GM23338 (cell line): ENCODE measurements at regions not wholly inside any gene's neighbourhood (a gene's known extent, or its start where the extent isn't known, plus 50 kb on each side); places are given as distances from the start of the nearest gene placed in this dataset.

Source experiments
- ATAC-seq: fragments of 200-7000 bp; cut with Tn5 transposase; 3 replicates; pipeline ENCODE4 v1.9.1; 2020
- DNase-seq: peaks from one replicate; pipeline ENCODE4 v3.0.0-alpha.2; 2015; ENCODE audit warnings: low spot score
- H2AFZ ChIP-seq: fragments of 200-600 bp; sonication (generic); 2 replicates; pipeline ENCODE4 v1.8.0; 2016; ENCODE audit warnings: antibody characterized with exemption, mild to moderate bottlenecking, moderate library complexity
- H3F3A ChIP-seq: fragments of 200-600 bp; sonication (generic); replicated peaks from 2 replicates; pipeline ENCODE4 v1.8.0; 2017; ENCODE audit warnings: antibody characterized with exemption, mixed run types, low read depth
- H3K27ac ChIP-seq: fragments of 200-600 bp; sonication (generic); 2 replicates; pipeline ENCODE4 v1.6.1; 2016; ENCODE audit warnings: low read depth
- H3K27me3 ChIP-seq: fragments of 200-600 bp; sonication (generic); 2 replicates; pipeline ENCODE4 v1.8.0; 2016; ENCODE audit warnings: mild to moderate bottlenecking, mixed run types, moderate library complexity; ENCODE audit not compliant: insufficient read depth
- H3K36me3 ChIP-seq: fragments of 200-600 bp; sonication (generic); 2 replicates; pipeline ENCODE4 v1.8.0; 2016; ENCODE audit warnings: mild to moderate bottlenecking; ENCODE audit not compliant: insufficient read depth
- H3K4me1 ChIP-seq: fragments of 200-600 bp; sonication (generic); 2 replicates; pipeline ENCODE4 v1.8.0; 2016; ENCODE audit warnings: mild to moderate bottlenecking, moderate library complexity; ENCODE audit not compliant: insufficient read depth
- H3K4me2 ChIP-seq: fragments of 200-600 bp; sonication (generic); 2 replicates; pipeline ENCODE4 v1.7.1; 2017; ENCODE audit warnings: mixed run types
- H3K4me3 ChIP-seq: fragments of 200-600 bp; sonication (generic); 2 replicates; pipeline ENCODE4 v1.6.1; 2016; ENCODE audit warnings: mixed run types
- H3K79me2 ChIP-seq: fragments of 200-600 bp; sonication (generic); replicated peaks from 2 replicates; pipeline ENCODE4 v1.8.0; 2017; ENCODE audit warnings: mild to moderate bottlenecking; ENCODE audit not compliant: insufficient read depth
- H3K9me2 ChIP-seq: fragments of 200-600 bp; sonication (generic); 2 replicates; pipeline ENCODE4 v1.8.0; 2017; ENCODE audit not compliant: insufficient read depth
- H4K20me1 ChIP-seq: fragments of 200-600 bp; sonication (generic); replicated peaks from 2 replicates; pipeline ENCODE4 v1.8.0; 2017; ENCODE audit warnings: mild to moderate bottlenecking; ENCODE audit not compliant: insufficient read depth
- H3K27ac Mint-ChIP-seq: 2 replicates; pipeline ENCODE4 v1.8.0; 2020; ENCODE audit warnings: inconsistent platforms, mild to moderate bottlenecking, moderate library complexity, mixed read lengths
- H3K27me3 Mint-ChIP-seq: 3 replicates; pipeline ENCODE4 v1.8.0; 2022; ENCODE audit warnings: low read depth, mild to moderate bottlenecking, moderate library complexity, mixed read lengths, inconsistent platforms; ENCODE audit not compliant: insufficient read depth, poor library complexity
- H3K36me3 Mint-ChIP-seq: 3 replicates; pipeline ENCODE4 v1.8.0; 2021; ENCODE audit warnings: low read depth, mild to moderate bottlenecking, inconsistent platforms, moderate library complexity, mixed read lengths
- H3K4me1 Mint-ChIP-seq: 3 replicates; pipeline ENCODE4 v1.8.0; 2020; ENCODE audit warnings: mild to moderate bottlenecking, inconsistent platforms, mixed read lengths
- H3K4me3 Mint-ChIP-seq: 3 replicates; pipeline ENCODE4 v1.8.0; 2021; ENCODE audit warnings: moderate library complexity, mild to moderate bottlenecking, inconsistent platforms, mixed read lengths
- H3K9me3 Mint-ChIP-seq: 3 replicates; pipeline ENCODE4 v1.8.0; 2020; ENCODE audit warnings: moderate library complexity, mild to moderate bottlenecking, inconsistent platforms, mixed read lengths
- CREB1 ChIP-seq: fragments of 250-450 bp; sonication (Bioruptor Pico); IDR thresholded peaks from 2 replicates; pipeline ENCODE4 v1.5.0; 2020; ENCODE audit warnings: low read depth, mild to moderate bottlenecking, moderate library complexity
- CTCF ChIP-seq, 2 experiments: fragments of 200-600 bp in 1 of 2; sonication (generic) in 1 of 2; conservative IDR thresholded peaks; 2 replicates each; pipeline versions ENCODE4 v1.5.1 to v1.6.1; 2016 to 2017; ENCODE audit warnings: antibody characterized with exemption in 2 of 2, low read depth in 2 of 2, mild to moderate bottlenecking in 2 of 2, moderate library complexity in 1 of 2
- ETS1 ChIP-seq: IDR thresholded peaks from 2 replicates; pipeline ENCODE4 v1.6.1; 2016; ENCODE audit warnings: antibody characterized with exemption
- EZH2 ChIP-seq: fragments of 200-600 bp; sonication (generic); IDR thresholded peaks from one replicate; pipeline ENCODE4 v1.8.0; 2017; ENCODE audit warnings: antibody characterized with exemption, mild to moderate bottlenecking, low read depth; ENCODE audit not compliant: unreplicated experiment
- EZH2phosphoT487 ChIP-seq: fragments of 200-600 bp; sonication (generic); IDR thresholded peaks from one replicate; pipeline ENCODE4 v1.8.1; 2018; ENCODE audit warnings: antibody characterized with exemption; ENCODE audit not compliant: unreplicated experiment
- JUNB ChIP-seq: IDR thresholded peaks from one replicate; pipeline ENCODE4 v1.6.1; 2016; ENCODE audit warnings: antibody characterized with exemption; ENCODE audit not compliant: unreplicated experiment
- NANOG ChIP-seq: IDR thresholded peaks from 2 replicates; pipeline ENCODE4 v1.6.1; 2016; ENCODE audit warnings: antibody characterized with exemption, borderline replicate concordance
- POLR2AphosphoS5 ChIP-seq: IDR thresholded peaks from 2 replicates; pipeline ENCODE4 v1.6.1; 2016; ENCODE audit warnings: antibody characterized with exemption, low read depth
- REST ChIP-seq: IDR thresholded peaks from one replicate; pipeline ENCODE4 v1.6.1; 2018; ENCODE audit warnings: antibody characterized with exemption; ENCODE audit not compliant: unreplicated experiment
- STAT1 ChIP-seq: IDR thresholded peaks from one replicate; pipeline ENCODE4 v1.6.1; 2016; ENCODE audit warnings: antibody characterized with exemption; ENCODE audit not compliant: unreplicated experiment
- ZNF114 ChIP-seq: fragments of 250-450 bp; sonication (Bioruptor Pico); IDR thresholded peaks from 2 replicates; pipeline ENCODE4 v1.5.0; 2020; ENCODE audit warnings: mild to moderate bottlenecking, moderate library complexity
- ZNF331 ChIP-seq: fragments of 250-450 bp; sonication (Bioruptor Pico); IDR thresholded peaks from 2 replicates; pipeline ENCODE4 v1.5.0; 2020; ENCODE audit warnings: low read depth, mild to moderate bottlenecking, moderate library complexity
- ZNF462 ChIP-seq: fragments of 250-450 bp; sonication (Bioruptor Pico); IDR thresholded peaks from 2 replicates; pipeline ENCODE4 v1.5.0; 2020; ENCODE audit warnings: mild to moderate bottlenecking, moderate library complexity

- no peak for DNase-seq
- Histone ChIP-seq H4K20me1 (no peaks in the 10 kb centered on the region), H3K27me3 (no peaks in the 10 kb centered on the region), H2AFZ (peak overlapping the region; percentile 81; the same call in 1 of the 2 replicates), H3K79me2 (no peaks in the 10 kb centered on the region), H3K27ac (no peak overlapping the region), H3K4me3 (no peak overlapping the region), H3K36me3 (no peaks in the 10 kb centered on the region), H3K9me2 (peaks cover 11% of the 10 kb centered on the region; the same call in 1 of the 2 replicates), H3K4me1 (peaks cover 9% of the 10 kb centered on the region), H3F3A (no peaks in the 10 kb centered on the region), H3K4me2 (no peak overlapping the region)
- no peaks in the 10 kb centered on the region for H3K27me3 Mint-ChIP-seq
- peaks cover 12% of the 10 kb centered on the region for H3K4me1 Mint-ChIP-seq
- H3K9me3 Mint-ChIP-seq = no peaks in the 10 kb centered on the region
- H3K4me3 Mint-ChIP-seq = no peak overlapping the region
- no peaks in the 10 kb centered on the region for H3K36me3 Mint-ChIP-seq
- no peak overlapping the region for H3K27ac Mint-ChIP-seq
- ATAC-seq = no peak
- TF ChIP-seq NANOG = no peak
- no peak for TF ChIP-seq ZNF331 (CRISPR knock-in tag)
- no peak for TF ChIP-seq ZNF462
- no peak for TF ChIP-seq STAT1
- no peak for TF ChIP-seq ETS1
- TF ChIP-seq ZNF114 (CRISPR knock-in tag) = no peak
- TF ChIP-seq CTCF (conservative IDR thresholded peaks at IDR 0.05; ENCODE audit: low read depth in 2 of 2) = no peak
- no peak for TF ChIP-seq JUNB
- TF ChIP-seq EZH2phosphoT487 = no peak
- TF ChIP-seq POLR2AphosphoS5 = no peak
- no peak for TF ChIP-seq CREB1 (CRISPR knock-in tag)
- no peak for TF ChIP-seq REST
- TF ChIP-seq EZH2 = no peak
Measured at GRCh38 chr7:131800531-131800930, 244.1 kb upstream of the PODXL start.
